ENCODE measurements at regions not wholly inside any gene's neighbourhood (a gene's known extent, or its start where the extent isn't known, plus 50 kb on each side); places are given as distances from the start of the nearest gene placed in this dataset.
"Not testable (repeated sequence)": the region's sequence is repeated elsewhere in the genome, so short reads cannot be mapped to it uniquely, and the experiment has no call there.

DNA sequence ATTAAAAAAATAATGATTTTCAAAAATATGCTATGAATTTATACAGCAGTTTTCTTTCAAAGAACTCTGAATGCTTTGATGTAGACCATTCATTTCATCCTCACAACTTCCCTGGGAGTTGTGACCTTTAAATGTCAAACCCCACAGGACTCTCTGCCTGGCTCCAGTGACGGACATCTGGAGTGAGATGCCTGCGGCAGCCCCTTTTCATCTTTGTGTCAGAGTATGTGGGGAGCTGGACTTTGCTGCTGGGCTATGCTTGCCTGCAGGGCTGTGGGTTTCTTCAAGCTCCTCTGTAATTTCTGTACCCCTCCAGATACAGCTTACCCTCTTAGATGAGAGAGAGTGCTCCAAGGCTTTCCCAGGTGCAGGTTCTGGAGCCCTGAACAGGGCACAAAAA is 70.6 kb upstream of the RASGRP1 start:
- Histone ChIP-seq H3K27me3 (ENCODE audit: insufficient read depth, insufficient read length) (no peaks in the 10 kb centered on the region), H3K9me3 (ENCODE audit: insufficient read depth, low read length) (no peaks in the 10 kb centered on the region), H3K36me3 (ENCODE audit: insufficient read depth, insufficient read length, low read length) (no peaks in the 10 kb centered on the region), H3K4me3 (ENCODE audit: insufficient read length, low read depth) (no peak overlapping the region), H3K4me1 (ENCODE audit: insufficient read depth, insufficient read length) (no peaks in the 10 kb centered on the region), H3K9ac (ENCODE audit: insufficient read length, low read depth) (no peak overlapping the region)
- no peak for DNase-seq (ENCODE audit: low read depth, low spot score)
- no peak for TF ChIP-seq ZNF274 (IDR thresholded peaks at IDR 0.05; ENCODE audit: low read depth, low read length)
- no peak for TF ChIP-seq YY1 (IDR thresholded peaks at IDR 0.05; ENCODE audit: insufficient read depth, insufficient read length)
- no peak for TF ChIP-seq SUZ12 (IDR thresholded peaks at IDR 0.05; ENCODE audit: extremely low read depth, insufficient read depth, insufficient read length)

DNA sequence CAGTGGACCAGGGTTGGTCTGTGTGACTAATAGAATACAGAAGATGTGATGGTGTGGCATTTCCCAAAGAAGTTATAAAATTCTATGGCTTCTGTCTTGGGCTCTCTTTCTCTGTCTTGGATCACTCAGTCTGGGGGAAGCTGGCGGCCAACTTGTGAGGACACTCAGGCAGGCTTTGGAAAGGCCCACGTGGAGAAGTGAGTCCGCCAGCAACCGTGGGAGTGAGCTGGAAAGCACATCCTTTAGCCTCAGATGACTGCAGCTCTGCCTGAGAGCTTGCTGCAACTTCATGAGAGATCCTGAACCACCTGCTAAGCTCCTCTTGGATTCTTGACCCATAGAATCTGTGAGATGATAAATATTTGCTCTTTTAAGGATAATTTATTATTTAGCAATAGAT is 72.0 kb upstream of the RASGRP1 start:
- peaks cover 3% of the 10 kb centered on the region; the same call in 1 of the 2 replicates for H3K9me3 ChIP-seq (ENCODE audit: insufficient read depth, low read length)
- H3K4me3 ChIP-seq (ENCODE audit: insufficient read length, low read depth), result no peak overlapping the region
- H3K27me3 ChIP-seq (ENCODE audit: insufficient read depth, insufficient read length), result no peaks in the 10 kb centered on the region
- TF ChIP-seq ZNF274 (IDR thresholded peaks at IDR 0.05; ENCODE audit: low read depth, low read length), result no peak
- no peak for TF ChIP-seq YY1 (IDR thresholded peaks at IDR 0.05; ENCODE audit: insufficient read depth, insufficient read length)
- TF ChIP-seq SUZ12 (IDR thresholded peaks at IDR 0.05; ENCODE audit: extremely low read depth, insufficient read depth, insufficient read length), result no peak
- H3K4me1 ChIP-seq (ENCODE audit: insufficient read depth, insufficient read length), result no peaks in the 10 kb centered on the region
- H3K36me3 ChIP-seq (ENCODE audit: insufficient read depth, insufficient read length, low read length), result no peaks in the 10 kb centered on the region
- no peak overlapping the region for H3K9ac ChIP-seq (ENCODE audit: insufficient read length, low read depth)
- no peak for DNase-seq (ENCODE audit: low read depth, low spot score)

DNA sequence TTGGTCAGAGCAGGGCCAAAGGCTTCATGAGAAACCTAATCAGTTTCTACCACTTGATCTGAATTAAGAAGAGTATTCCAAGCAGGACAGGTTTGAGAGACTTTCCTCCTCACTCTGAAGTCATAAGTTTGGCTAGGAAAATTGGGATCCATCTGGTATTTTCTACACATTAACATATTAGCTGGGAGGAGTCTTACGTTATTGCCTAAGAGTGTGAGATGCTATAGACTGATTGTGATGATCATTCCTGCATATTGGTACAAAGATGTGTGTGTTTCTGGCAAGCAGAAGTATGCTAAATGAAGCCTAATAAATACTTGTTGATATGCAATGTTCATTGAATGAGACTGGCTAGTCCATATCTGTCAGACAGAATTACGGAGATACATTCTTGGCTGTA is 73.5 kb upstream of the RASGRP1 start:
- TF ChIP-seq SUZ12 (IDR thresholded peaks at IDR 0.05; ENCODE audit: extremely low read depth, insufficient read depth, insufficient read length), result no peak
- Histone ChIP-seq H3K9me3 (ENCODE audit: insufficient read depth, low read length) (peaks cover 9% of the 10 kb centered on the region; the same call in 1 of the 2 replicates), H3K27me3 (ENCODE audit: insufficient read depth, insufficient read length) (no peaks in the 10 kb centered on the region), H3K4me3 (ENCODE audit: insufficient read length, low read depth) (no peak overlapping the region), H3K4me1 (ENCODE audit: insufficient read depth, insufficient read length) (no peaks in the 10 kb centered on the region), H3K36me3 (ENCODE audit: insufficient read depth, insufficient read length, low read length) (no peaks in the 10 kb centered on the region), H3K9ac (ENCODE audit: insufficient read length, low read depth) (no peak overlapping the region)
- DNase-seq (ENCODE audit: low read depth, low spot score), result no peak

- H3K27me3 ChIP-seq (ENCODE audit: insufficient read depth, insufficient read length), result no peaks in the 10 kb centered on the region
- no peaks in the 10 kb centered on the region for H3K4me1 ChIP-seq (ENCODE audit: insufficient read depth, insufficient read length)
- H3K9ac ChIP-seq (ENCODE audit: insufficient read length, low read depth), result no peak overlapping the region
- H3K4me3 ChIP-seq (ENCODE audit: insufficient read length, low read depth), result no peak overlapping the region
- TF ChIP-seq ZNF274 (IDR thresholded peaks at IDR 0.05; ENCODE audit: low read depth, low read length) (no peak), YY1 (IDR thresholded peaks at IDR 0.05; ENCODE audit: insufficient read depth, insufficient read length) (no peak), SUZ12 (IDR thresholded peaks at IDR 0.05; ENCODE audit: extremely low read depth, insufficient read depth, insufficient read length) (no peak)
- no peaks in the 10 kb centered on the region for H3K36me3 ChIP-seq (ENCODE audit: insufficient read depth, insufficient read length, low read length)
- H3K9me3 ChIP-seq (ENCODE audit: insufficient read depth, low read length), result peaks cover 9% of the 10 kb centered on the region; the same call in 1 of the 2 replicates
- no peak for DNase-seq (ENCODE audit: low read depth, low spot score)
Measured at GRCh38 chr15:38638811-38639210, 74.2 kb upstream of the RASGRP1 start.

GRCh38 chr15:38642689-38643270 is 78.2 kb upstream of the RASGRP1 start:
- Histone ChIP-seq H3K4me3 (ENCODE audit: insufficient read length, low read depth) (no peak overlapping the region), H3K9ac (ENCODE audit: insufficient read length, low read depth) (no peak overlapping the region), H3K36me3 (ENCODE audit: insufficient read depth, insufficient read length, low read length) (no peaks in the 10 kb centered on the region), H3K4me1 (ENCODE audit: insufficient read depth, insufficient read length) (no peaks in the 10 kb centered on the region), H3K9me3 (ENCODE audit: insufficient read depth, low read length) (peaks cover 9% of the 10 kb centered on the region; the same call in 1 of the 2 replicates), H3K27me3 (ENCODE audit: insufficient read depth, insufficient read length) (no peaks in the 10 kb centered on the region)
- TF ChIP-seq SUZ12 (IDR thresholded peaks at IDR 0.05; ENCODE audit: extremely low read depth, insufficient read depth, insufficient read length), result no peak
- TF ChIP-seq ZNF274 (IDR thresholded peaks at IDR 0.05; ENCODE audit: low read depth, low read length), result no peak
- TF ChIP-seq YY1 (IDR thresholded peaks at IDR 0.05; ENCODE audit: insufficient read depth, insufficient read length), result no peak
- DNase-seq (ENCODE audit: low read depth, low spot score), result no peak

DNA sequence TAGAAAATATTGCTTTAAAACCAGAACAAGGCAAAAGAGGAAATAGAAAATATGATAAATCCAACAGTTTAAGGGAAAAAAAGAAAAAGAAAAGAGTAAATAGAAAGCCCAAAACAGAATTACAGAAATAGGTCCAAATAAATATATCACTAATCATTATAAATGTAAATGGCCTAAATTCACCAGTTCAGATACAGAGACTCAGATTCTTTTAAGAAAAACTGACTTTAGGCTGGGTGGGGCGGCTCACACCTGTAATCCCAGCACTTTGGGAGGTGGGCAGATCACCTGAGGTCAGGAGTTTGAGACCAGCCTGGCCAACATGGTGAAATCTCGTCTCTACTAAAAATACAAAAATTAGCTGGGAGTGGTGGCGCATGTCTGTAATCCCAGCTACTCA is 79.7 kb upstream of the RASGRP1 start:
- H3K9me3 ChIP-seq (ENCODE audit: insufficient read depth, low read length); H3K4me1 ChIP-seq (ENCODE audit: insufficient read depth, insufficient read length); DNase-seq (ENCODE audit: low read depth, low spot score); H3K27me3 ChIP-seq (ENCODE audit: insufficient read depth, insufficient read length); H3K4me3 ChIP-seq (ENCODE audit: insufficient read length, low read depth); H3K36me3 ChIP-seq (ENCODE audit: insufficient read depth, insufficient read length, low read length); H3K9ac ChIP-seq (ENCODE audit: insufficient read length, low read depth): not testable (repeated sequence)

DNA sequence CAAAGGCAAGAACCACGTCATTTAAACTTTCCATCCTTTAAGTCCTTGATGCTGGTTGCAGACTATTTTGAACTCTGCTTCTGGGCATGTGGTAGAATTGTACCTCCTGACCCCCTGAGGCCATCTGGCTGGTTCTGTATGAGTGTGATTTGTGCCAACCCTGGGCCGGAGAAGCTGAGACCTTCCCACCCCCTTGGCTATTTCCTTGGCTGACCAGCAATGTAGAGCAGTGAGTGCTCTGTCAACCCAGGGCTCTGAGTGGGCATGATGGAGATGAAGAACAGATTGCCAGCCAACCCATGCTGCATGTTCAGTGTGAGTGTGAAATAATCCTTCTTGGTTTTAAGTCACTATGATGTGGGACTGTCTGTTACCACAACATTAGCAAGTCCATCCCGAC is 82.1 kb upstream of the RASGRP1 start:
- DNase-seq (ENCODE audit: low read depth, low spot score), result no peak
- no peak overlapping the region for H3K9ac ChIP-seq (ENCODE audit: insufficient read length, low read depth)
- H3K4me3 ChIP-seq (ENCODE audit: insufficient read length, low read depth), result no peak overlapping the region
- no peaks in the 10 kb centered on the region for H3K27me3 ChIP-seq (ENCODE audit: insufficient read depth, insufficient read length)
- TF ChIP-seq ZNF274 (IDR thresholded peaks at IDR 0.05; ENCODE audit: low read depth, low read length) (no peak), SUZ12 (IDR thresholded peaks at IDR 0.05; ENCODE audit: extremely low read depth, insufficient read depth, insufficient read length) (no peak), YY1 (IDR thresholded peaks at IDR 0.05; ENCODE audit: insufficient read depth, insufficient read length) (no peak)
- no peaks in the 10 kb centered on the region for H3K4me1 ChIP-seq (ENCODE audit: insufficient read depth, insufficient read length)
- H3K36me3 ChIP-seq (ENCODE audit: insufficient read depth, insufficient read length, low read length), result no peaks in the 10 kb centered on the region
- peaks cover 5% of the 10 kb centered on the region; the same call in 1 of the 2 replicates for H3K9me3 ChIP-seq (ENCODE audit: insufficient read depth, low read length)

DNA sequence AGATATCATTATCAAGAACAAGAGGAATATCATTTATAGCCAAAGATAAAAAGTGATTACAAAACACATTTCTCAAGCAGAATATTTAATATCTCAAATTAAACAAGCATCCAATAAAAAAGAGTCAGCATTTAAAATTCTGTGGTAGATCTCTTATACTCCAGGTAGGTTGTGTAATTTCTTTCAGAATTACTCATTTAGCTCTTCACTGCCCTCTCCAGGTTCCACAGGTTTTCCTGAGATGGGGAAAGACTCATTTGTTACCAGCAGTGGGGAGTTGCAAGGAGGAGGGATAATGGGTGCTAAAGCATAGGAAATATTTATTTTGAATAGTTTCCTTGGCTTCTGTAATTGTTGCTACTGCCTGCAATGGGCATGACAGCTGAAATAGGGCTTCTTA is 83.1 kb upstream of the RASGRP1 start:
- TF ChIP-seq YY1 (IDR thresholded peaks at IDR 0.05; ENCODE audit: insufficient read depth, insufficient read length) (no peak), SUZ12 (IDR thresholded peaks at IDR 0.05; ENCODE audit: extremely low read depth, insufficient read depth, insufficient read length) (no peak), ZNF274 (IDR thresholded peaks at IDR 0.05; ENCODE audit: low read depth, low read length) (no peak)
- Histone ChIP-seq H3K4me1 (ENCODE audit: insufficient read depth, insufficient read length) (no peaks in the 10 kb centered on the region), H3K27me3 (ENCODE audit: insufficient read depth, insufficient read length) (no peaks in the 10 kb centered on the region), H3K36me3 (ENCODE audit: insufficient read depth, insufficient read length, low read length) (no peaks in the 10 kb centered on the region), H3K4me3 (ENCODE audit: insufficient read length, low read depth) (no peak overlapping the region), H3K9ac (ENCODE audit: insufficient read length, low read depth) (no peak overlapping the region), H3K9me3 (ENCODE audit: insufficient read depth, low read length) (no peaks in the 10 kb centered on the region)
- DNase-seq (ENCODE audit: low read depth, low spot score), result no peak
